GM10248 (cell line): ENCODE measurements at regions not wholly inside any gene's neighbourhood (a gene's known extent, or its start where the extent isn't known, plus 50 kb on each side); places are given as distances from the start of the nearest gene placed in this dataset.
A peak's percentile ranks its signal among the peaks of the same experiment; 100 is the strongest.

Experiments used
- CTCF ChIA-PET: fragments of 300-600 bp; sonication (Branson Sonifier 250); formaldehyde crosslinking; extraction: SDS; loops from one replicate; lab custom pipeline; 2021; ENCODE audit warnings: antibody characterized with exemption; lab: Yijun Ruan, JAX
- POLR2A ChIA-PET: fragments of 350-650 bp; sonication (Branson Sonifier 250); formaldehyde crosslinking; extraction: SDS; loops from one replicate; lab custom pipeline; 2020; ENCODE audit warnings: antibody characterized with exemption; lab: Yijun Ruan, JAX
- DNase-seq: peaks from one replicate; pipeline ENCODE4 v3.0.0; 2012; ENCODE audit errors: extremely low spot score
- CTCF ChIP-seq: IDR thresholded peaks from 2 replicates; pipeline ENCODE4 v1.5.1; 2012; ENCODE audit warnings: mild to moderate bottlenecking, low read depth; ENCODE audit errors: extremely low read depth, missing control alignments, control extremely low read depth

GRCh38 chrX:39819921-39820849 is 277.6 kb downstream of the BCOR start:
- TF ChIP-seq CTCF: no peak
- POLR2A ChIA-PET: no interaction called here
- no peak for DNase-seq
- CTCF ChIA-PET: no interaction called here

GRCh38 chrX:39820938-39821708 is 276.6 kb downstream of the BCOR start:
- ChIA-PET CTCF (no interaction called here), POLR2A (no interaction called here)
- DNase-seq: peak; percentile 43
- TF ChIP-seq CTCF: no peak

DNA sequence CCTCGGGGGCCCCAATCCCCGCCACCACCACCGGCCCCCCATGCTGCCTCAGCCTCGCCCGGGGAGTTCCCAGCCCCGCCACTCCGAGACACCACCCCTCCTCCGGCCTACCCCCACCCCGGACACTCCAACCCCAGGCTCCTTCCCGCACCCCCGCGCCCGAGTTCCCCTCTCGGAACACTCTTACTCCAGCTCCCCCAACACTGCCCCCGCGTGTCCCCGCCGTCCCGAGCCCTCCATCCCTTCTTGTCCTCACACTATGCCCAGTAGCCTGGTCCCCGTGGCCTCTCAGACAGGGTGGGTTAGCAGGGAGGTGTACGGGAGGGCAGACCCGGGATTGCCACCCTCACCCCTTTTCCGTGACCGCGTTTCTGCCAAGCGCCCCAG is 276.1 kb downstream of the BCOR start:
- ChIA-PET CTCF (no interaction called here), POLR2A (no interaction called here)
- no peak for TF ChIP-seq CTCF
- DNase-seq: no peak

GRCh38 chrX:39822133-39822748 is 275.5 kb downstream of the BCOR start:
- TF ChIP-seq CTCF: no peak
- no peak for DNase-seq
- ChIA-PET POLR2A (no interaction called here), CTCF (no interaction called here)

- no peak for TF ChIP-seq CTCF
- POLR2A ChIA-PET: no interaction called here
- CTCF ChIA-PET: no interaction called here
- no peak for DNase-seq
These were observed 274.3 kb downstream of the BCOR start for GRCh38 chrX:39823424-39823823.

DNA sequence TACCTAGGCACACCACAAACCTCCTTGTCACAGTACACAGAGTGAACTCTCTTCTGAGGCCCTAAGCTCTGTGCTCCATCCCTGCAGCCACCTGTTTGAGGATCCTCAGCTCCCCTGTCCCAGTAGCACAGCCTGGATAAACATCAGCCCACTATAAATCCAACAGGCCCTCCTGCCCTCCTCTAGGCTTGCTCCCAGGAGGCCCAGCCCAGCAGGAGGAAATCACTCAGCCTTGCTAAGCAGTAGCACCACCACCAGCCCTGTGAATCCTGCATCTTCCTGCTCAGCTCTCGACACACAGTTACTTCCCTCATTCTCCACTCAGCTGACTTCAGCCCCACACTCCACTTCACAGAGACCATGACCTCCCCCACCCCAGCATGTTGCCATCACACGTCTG is 273.9 kb downstream of the BCOR start:
- CTCF ChIA-PET: no interaction called here
- POLR2A ChIA-PET: no interaction called here
- no peak for DNase-seq
- TF ChIP-seq CTCF: no peak
